A549 (cell line): ENCODE measurements at regions not wholly inside any gene's neighbourhood (a gene's known extent, or its start where the extent isn't known, plus 50 kb on each side); places are given as distances from the start of the nearest gene placed in this dataset.

Experiments used
- ATAC-seq, 2 experiments: fragments of 200-7000 bp in 1 of 2; fragments of >200 bp in 1 of 2; cut with Nextera tagmentation in 1 of 2; cut with Tn5 transposase in 1 of 2; 3 replicates each; pipeline versions ENCODE4 v1.8.0 to v1.9.1; 2018 to 2020; ENCODE audit warnings: mild to moderate bottlenecking in 1 of 2, moderate library complexity in 1 of 2
- CTCF ChIA-PET: fragments of 300-600 bp; sonication (Branson Sonifier 250); formaldehyde crosslinking; extraction: SDS; loops from one replicate; lab custom pipeline; 2021; ENCODE audit warnings: antibody characterized with exemption, inconsistent platforms; lab: Yijun Ruan, JAX
- POLR2A ChIA-PET: fragments of 350-600 bp; formaldehyde crosslinking; extraction: SDS; loops from one replicate; lab custom pipeline; 2021; ENCODE audit warnings: antibody characterized with exemption, inconsistent platforms; lab: Yijun Ruan, JAX
- DNase-seq, 2 experiments: peaks; one replicate each; pipeline versions ENCODE4 v3.0.0 to v3.0.0-alpha.2; 2011 to 2016; ENCODE audit warnings: low read depth in 1 of 2, low spot score in 1 of 2
- FAIRE-seq: peaks from 2 replicates; lab custom pipeline; 2011; peaks lifted over from hg19 to GRCh38; lab: Jason Lieb, UNC
- H3K27ac ChIP-seq, 2 experiments: fragments of >200 bp; sonication (Bioruptor Twin); formaldehyde crosslinking; 3 replicates each; pipeline ENCODE4 v1.5.1; 2016 to 2017
- H3K4me1 ChIP-seq: fragments of >200 bp; sonication (Bioruptor Twin); formaldehyde crosslinking; 3 replicates; pipeline ENCODE4 v1.6.1; 2016
- H3K4me2 ChIP-seq: fragments of >200 bp; sonication (Bioruptor Twin); formaldehyde crosslinking; 3 replicates; pipeline ENCODE4 v1.6.1; 2016
- H3K4me3 ChIP-seq: fragments of >200 bp; sonication (Bioruptor Twin); formaldehyde crosslinking; 3 replicates; pipeline ENCODE4 v1.5.1; 2016
- H3K9me3 ChIP-seq: fragments of >200 bp; sonication (Bioruptor Twin); formaldehyde crosslinking; 3 replicates; pipeline ENCODE4 v1.6.1; 2016
- CBX2 ChIP-seq: fragments of 200-600 bp; sonication (generic); IDR thresholded peaks from 2 replicates; pipeline ENCODE4 v1.6.1; 2016; ENCODE audit warnings: low read depth, mild to moderate bottlenecking, borderline replicate concordance
- CBX8 ChIP-seq: fragments of 200-600 bp; sonication (generic); IDR thresholded peaks from 2 replicates; pipeline ENCODE4 v1.6.1; 2016
- CEBPB ChIP-seq, 2 experiments: fragments of >200 bp in 1 of 2; sonication (Bioruptor Twin) in 1 of 2; formaldehyde crosslinking in 1 of 2; IDR thresholded peaks; 2 replicates each; pipeline ENCODE4 v1.6.1; 2012 to 2016
- EHF ChIP-seq: fragments of 250-450 bp; sonication (Bioruptor Pico); IDR thresholded peaks from 2 replicates; pipeline ENCODE4 v1.5.0; 2020; ENCODE audit warnings: mild to moderate bottlenecking
- EP300 ChIP-seq, 2 experiments: fragments of >200 bp; sonication (Bioruptor Twin); formaldehyde crosslinking; IDR thresholded peaks; 2 replicates in 1 of 2; 3 replicates in 1 of 2; pipeline ENCODE4 v1.6.1; 2016 to 2017
- GATA3 ChIP-seq: IDR thresholded peaks from 2 replicates; pipeline ENCODE4 v1.6.1; 2012; ENCODE audit warnings: borderline replicate concordance
- HOXB5 ChIP-seq: fragments of 250-450 bp; sonication (Bioruptor Pico); IDR thresholded peaks from 2 replicates; pipeline ENCODE4 v1.5.0; 2020; ENCODE audit warnings: mild to moderate bottlenecking, moderate library complexity
- JUNB ChIP-seq: fragments of >200 bp; sonication (Bioruptor Twin); formaldehyde crosslinking; IDR thresholded peaks from 2 replicates; pipeline ENCODE4 v1.6.1; 2016
- KDM5A ChIP-seq: fragments of 200-600 bp; sonication (generic); IDR thresholded peaks from 2 replicates; pipeline ENCODE4 v1.6.1; 2016; ENCODE audit warnings: antibody characterized with exemption, mild to moderate bottlenecking
- MAFK ChIP-seq: fragments of 450-650 bp; IDR thresholded peaks from 2 replicates; pipeline ENCODE4 v1.6.1; 2014; ENCODE audit not compliant: partially characterized antibody
- MYC ChIP-seq: IDR thresholded peaks from 2 replicates; pipeline ENCODE4 v1.6.1; 2012; ENCODE audit warnings: mild to moderate bottlenecking, inconsistent platforms, low read length, improper control_type of control experiment, borderline replicate concordance
- PHF8 ChIP-seq: fragments of 200-600 bp; sonication (generic); IDR thresholded peaks from 2 replicates; pipeline ENCODE4 v1.6.1; 2016; ENCODE audit warnings: low read depth, mild to moderate bottlenecking, antibody characterized with exemption, moderate library complexity, borderline replicate concordance
- RARB ChIP-seq: fragments of 250-450 bp; sonication (Bioruptor Pico); IDR thresholded peaks from 2 replicates; pipeline ENCODE4 v1.8.0; 2021; ENCODE audit warnings: mild to moderate bottlenecking, moderate library complexity
- RCOR1 ChIP-seq: fragments of 150-350 bp; IDR thresholded peaks from 2 replicates; pipeline ENCODE4 v1.6.1; 2014; ENCODE audit warnings: antibody characterized with exemption, low read length, low read depth
- RFX5 ChIP-seq: fragments of 450-650 bp; IDR thresholded peaks from 2 replicates; pipeline ENCODE4 v1.7.1; 2014; ENCODE audit warnings: antibody characterized with exemption, mild to moderate bottlenecking, moderate library complexity
- TFCP2L1 ChIP-seq: fragments of 250-450 bp; sonication (Bioruptor Pico); IDR thresholded peaks from 2 replicates; pipeline ENCODE4 v1.5.0; 2021; ENCODE audit warnings: mild to moderate bottlenecking
- ZFP36 ChIP-seq: fragments of 450-650 bp; IDR thresholded peaks from 2 replicates; pipeline ENCODE4 v1.6.1; 2014; ENCODE audit warnings: borderline replicate concordance; ENCODE audit not compliant: partially characterized antibody
- ZNF302 ChIP-seq: fragments of 250-450 bp; sonication (Bioruptor Pico); IDR thresholded peaks from 2 replicates; pipeline ENCODE4 v1.9.0; 2021; ENCODE audit warnings: inconsistent platforms, mild to moderate bottlenecking, moderate library complexity
- ZSCAN20 ChIP-seq: fragments of 250-450 bp; sonication (Bioruptor Pico); IDR thresholded peaks from 2 replicates; pipeline ENCODE4 v1.8.0; 2022; ENCODE audit warnings: mild to moderate bottlenecking, moderate library complexity
- WGBS: methylation state at CpG from one replicate; pipeline ENCODE4 v1.1.6; 2017; ENCODE audit errors: missing lambda C conversion rate; 5-methylcytosine and 5-hydroxymethylcytosine counted together
- TF ChIP-seq, protein P1 (sequence below): fragments of >200 bp; sonication (Bioruptor Twin); formaldehyde crosslinking; IDR thresholded peaks from 3 replicates; pipeline ENCODE4 v1.6.1; 2016
- TF ChIP-seq, protein P2 (sequence below): fragments of >200 bp; sonication (Bioruptor Twin); formaldehyde crosslinking; IDR thresholded peaks from 3 replicates; pipeline ENCODE4 v1.5.1; 2016
- TF ChIP-seq, protein P3 (sequence below): fragments of 150-350 bp; IDR thresholded peaks from 2 replicates; pipeline ENCODE4 v1.6.1; 2014; ENCODE audit warnings: low read depth, mild to moderate bottlenecking, low read length
- TF ChIP-seq, protein P4 (sequence below): fragments of 450-650 bp; IDR thresholded peaks from 2 replicates; pipeline ENCODE4 v1.6.1; 2014; ENCODE audit warnings: antibody characterized with exemption
- TF ChIP-seq, protein P5 (sequence below): IDR thresholded peaks from 2 replicates; pipeline ENCODE4 v1.6.1; 2012; ENCODE audit warnings: low read depth, borderline replicate concordance

DNA sequence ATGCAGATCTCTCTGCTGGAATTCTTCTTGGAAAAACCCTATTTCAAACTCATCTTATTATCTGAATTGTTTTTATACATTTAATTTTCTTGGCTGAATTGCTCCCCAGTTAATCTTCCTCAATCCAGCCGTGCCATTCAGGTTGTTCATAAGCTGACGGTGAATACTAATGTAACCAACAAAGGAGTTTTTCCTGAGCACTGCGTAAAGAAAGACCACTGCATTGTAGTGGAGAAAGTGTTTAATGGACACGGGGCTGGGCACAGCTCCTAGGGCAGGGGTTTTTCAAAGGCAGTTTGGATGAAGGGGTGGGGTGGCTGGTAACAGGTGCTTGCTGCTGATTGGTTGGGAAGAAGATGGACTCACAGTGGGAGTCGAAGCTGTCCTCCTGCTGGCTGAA lies 820.3 kb downstream of the ADGRL2 start:
- ChIA-PET CTCF (no interaction called here), POLR2A (no interaction called here)
- no peaks in the 10 kb centered on the region for H3K9me3 ChIP-seq
- no peak overlapping the region for H3K4me3 ChIP-seq
- no peak overlapping the region for H3K4me2 ChIP-seq
- FAIRE-seq: no peak
- H3K4me1 ChIP-seq: no peaks in the 10 kb centered on the region
- WGBS: 36% methylated on average over 5 of the region's 5 CpGs
- no peak for TF ChIP-seq TFCP2L1 (CRISPR knock-in tag)
- TF ChIP-seq HOXB5 (CRISPR knock-in tag): no peak
- no peak for TF ChIP-seq CBX8
- TF ChIP-seq PHF8: no peak
- TF ChIP-seq, protein P1, sequence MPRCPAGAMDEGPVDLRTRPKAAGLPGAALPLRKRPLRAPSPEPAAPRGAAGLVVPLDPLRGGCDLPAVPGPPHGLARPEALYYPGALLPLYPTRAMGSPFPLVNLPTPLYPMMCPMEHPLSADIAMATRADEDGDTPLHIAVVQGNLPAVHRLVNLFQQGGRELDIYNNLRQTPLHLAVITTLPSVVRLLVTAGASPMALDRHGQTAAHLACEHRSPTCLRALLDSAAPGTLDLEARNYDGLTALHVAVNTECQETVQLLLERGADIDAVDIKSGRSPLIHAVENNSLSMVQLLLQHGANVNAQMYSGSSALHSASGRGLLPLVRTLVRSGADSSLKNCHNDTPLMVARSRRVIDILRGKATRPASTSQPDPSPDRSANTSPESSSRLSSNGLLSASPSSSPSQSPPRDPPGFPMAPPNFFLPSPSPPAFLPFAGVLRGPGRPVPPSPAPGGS: no peak
- no peak for TF ChIP-seq RCOR1
- TF ChIP-seq EHF (CRISPR knock-in tag): no peak
- no peak for TF ChIP-seq MAFK
- TF ChIP-seq, protein P2, sequence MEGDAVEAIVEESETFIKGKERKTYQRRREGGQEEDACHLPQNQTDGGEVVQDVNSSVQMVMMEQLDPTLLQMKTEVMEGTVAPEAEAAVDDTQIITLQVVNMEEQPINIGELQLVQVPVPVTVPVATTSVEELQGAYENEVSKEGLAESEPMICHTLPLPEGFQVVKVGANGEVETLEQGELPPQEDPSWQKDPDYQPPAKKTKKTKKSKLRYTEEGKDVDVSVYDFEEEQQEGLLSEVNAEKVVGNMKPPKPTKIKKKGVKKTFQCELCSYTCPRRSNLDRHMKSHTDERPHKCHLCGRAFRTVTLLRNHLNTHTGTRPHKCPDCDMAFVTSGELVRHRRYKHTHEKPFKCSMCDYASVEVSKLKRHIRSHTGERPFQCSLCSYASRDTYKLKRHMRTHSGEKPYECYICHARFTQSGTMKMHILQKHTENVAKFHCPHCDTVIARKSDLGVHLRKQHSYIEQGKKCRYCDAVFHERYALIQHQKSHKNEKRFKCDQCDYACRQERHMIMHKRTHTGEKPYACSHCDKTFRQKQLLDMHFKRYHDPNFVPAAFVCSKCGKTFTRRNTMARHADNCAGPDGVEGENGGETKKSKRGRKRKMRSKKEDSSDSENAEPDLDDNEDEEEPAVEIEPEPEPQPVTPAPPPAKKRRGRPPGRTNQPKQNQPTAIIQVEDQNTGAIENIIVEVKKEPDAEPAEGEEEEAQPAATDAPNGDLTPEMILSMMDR: no peak
- TF ChIP-seq, all 56 proteins: peak for 0
- no peak for DNase-seq
- ATAC-seq: no peak
- H3K27ac ChIP-seq: no peak overlapping the region

DNA sequence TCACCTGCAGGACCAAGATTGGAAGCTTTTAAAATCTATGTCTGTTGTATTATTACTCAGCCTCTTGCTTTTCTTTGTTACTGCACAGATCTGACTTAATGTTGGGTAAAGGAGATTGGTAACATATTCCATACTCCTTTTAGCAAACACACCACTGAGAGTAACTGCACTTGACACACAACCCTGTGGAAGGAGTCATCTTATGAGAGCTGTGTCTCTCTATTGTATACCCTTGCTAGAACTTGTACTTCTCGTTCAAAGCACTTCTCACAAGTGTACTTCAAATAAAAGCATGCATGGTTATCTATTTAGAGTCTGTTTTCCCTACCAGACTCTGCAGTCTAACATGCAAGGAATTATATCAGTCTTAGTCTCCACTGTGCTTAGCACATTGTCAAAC lies 813.4 kb downstream of the ADGRL2 start:
- POLR2A ChIA-PET: no interaction called here
- no peak overlapping the region for H3K27ac ChIP-seq
- DNase-seq (no peak), ATAC-seq (no peak), FAIRE-seq (no peak)
- no peak overlapping the region for H3K4me3 ChIP-seq
- no peaks in the 10 kb centered on the region for H3K9me3 ChIP-seq
- no peak overlapping the region for H3K4me2 ChIP-seq
- CTCF ChIA-PET: no interaction called here
- WGBS: 0% methylated on average over 1 of the region's 1 CpG
- TF ChIP-seq MAFK: no peak
- no peak for TF ChIP-seq EP300 (IDR thresholded peaks at IDR 0.05)
- TF ChIP-seq JUNB: no peak
- TF ChIP-seq CEBPB (IDR thresholded peaks at IDR 0.05): no peak
- TF ChIP-seq MYC: no peak
- TF ChIP-seq, protein P3, sequence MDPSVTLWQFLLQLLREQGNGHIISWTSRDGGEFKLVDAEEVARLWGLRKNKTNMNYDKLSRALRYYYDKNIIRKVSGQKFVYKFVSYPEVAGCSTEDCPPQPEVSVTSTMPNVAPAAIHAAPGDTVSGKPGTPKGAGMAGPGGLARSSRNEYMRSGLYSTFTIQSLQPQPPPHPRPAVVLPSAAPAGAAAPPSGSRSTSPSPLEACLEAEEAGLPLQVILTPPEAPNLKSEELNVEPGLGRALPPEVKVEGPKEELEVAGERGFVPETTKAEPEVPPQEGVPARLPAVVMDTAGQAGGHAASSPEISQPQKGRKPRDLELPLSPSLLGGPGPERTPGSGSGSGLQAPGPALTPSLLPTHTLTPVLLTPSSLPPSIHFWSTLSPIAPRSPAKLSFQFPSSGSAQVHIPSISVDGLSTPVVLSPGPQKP: no peak
- TF ChIP-seq, protein P1: no peak
- TF ChIP-seq CBX2: no peak
- TF ChIP-seq RFX5: no peak
- TF ChIP-seq, protein P4, sequence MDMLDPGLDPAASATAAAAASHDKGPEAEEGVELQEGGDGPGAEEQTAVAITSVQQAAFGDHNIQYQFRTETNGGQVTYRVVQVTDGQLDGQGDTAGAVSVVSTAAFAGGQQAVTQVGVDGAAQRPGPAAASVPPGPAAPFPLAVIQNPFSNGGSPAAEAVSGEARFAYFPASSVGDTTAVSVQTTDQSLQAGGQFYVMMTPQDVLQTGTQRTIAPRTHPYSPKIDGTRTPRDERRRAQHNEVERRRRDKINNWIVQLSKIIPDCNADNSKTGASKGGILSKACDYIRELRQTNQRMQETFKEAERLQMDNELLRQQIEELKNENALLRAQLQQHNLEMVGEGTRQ: no peak
- no peak for TF ChIP-seq ZNF302 (CRISPR knock-in tag)
- TF ChIP-seq ZSCAN20 (CRISPR knock-in tag): no peak
- TF ChIP-seq, protein P2: no peak
- TF ChIP-seq, protein P5, sequence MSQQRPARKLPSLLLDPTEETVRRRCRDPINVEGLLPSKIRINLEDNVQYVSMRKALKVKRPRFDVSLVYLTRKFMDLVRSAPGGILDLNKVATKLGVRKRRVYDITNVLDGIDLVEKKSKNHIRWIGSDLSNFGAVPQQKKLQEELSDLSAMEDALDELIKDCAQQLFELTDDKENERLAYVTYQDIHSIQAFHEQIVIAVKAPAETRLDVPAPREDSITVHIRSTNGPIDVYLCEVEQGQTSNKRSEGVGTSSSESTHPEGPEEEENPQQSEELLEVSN: no peak
- no peak for TF ChIP-seq KDM5A
- TF ChIP-seq RARB (CRISPR knock-in tag): no peak
- TF ChIP-seq GATA3: no peak
- TF ChIP-seq ZFP36: no peak
- H3K4me1 ChIP-seq: no peaks in the 10 kb centered on the region
